H1 (cell line): ENCODE measurements at regions not wholly inside any gene's neighbourhood (a gene's known extent, or its start where the extent isn't known, plus 50 kb on each side); places are given as distances from the start of the nearest gene placed in this dataset.

Experiments used
- BCL11A ChIP-seq, 2 experiments: IDR thresholded peaks; one replicate each; pipeline ENCODE4 v1.6.1; 2011; ENCODE audit warnings: low read depth in 2 of 2, low read length in 2 of 2, mild to moderate bottlenecking in 2 of 2
- CTCF ChIP-seq, 3 experiments: IDR thresholded peaks; 1 replicate in 2 of 3; 2 replicates in 1 of 3; pipeline versions ENCODE4 v1.5.1 to v1.6.1; 2011; ENCODE audit warnings: low read length in 3 of 3, mild to moderate bottlenecking in 3 of 3, inconsistent platforms in 2 of 3, low read depth in 1 of 3, moderate library complexity in 1 of 3; ENCODE audit not compliant: insufficient read depth in 1 of 3; ENCODE audit errors: control extremely low read depth in 1 of 3
- EP300 ChIP-seq, 2 experiments: IDR thresholded peaks; 1 replicate in 1 of 2; 2 replicates in 1 of 2; pipeline ENCODE4 v1.6.1; 2011 to 2012; ENCODE audit warnings: low read depth in 2 of 2, low read length in 2 of 2, mild to moderate bottlenecking in 2 of 2, borderline replicate concordance in 1 of 2, inconsistent platforms in 1 of 2, moderate library complexity in 1 of 2
- EZH2 ChIP-seq: fragments of 200-600 bp; sonication (generic); IDR thresholded peaks from 2 replicates; pipeline ENCODE4 v1.7.1; 2012; ENCODE audit warnings: low read depth, mild to moderate bottlenecking, moderate library complexity, low read length, inconsistent platforms; ENCODE audit not compliant: severe bottlenecking
- GABPA ChIP-seq: IDR thresholded peaks from 2 replicates; pipeline ENCODE4 v1.6.1; 2011; ENCODE audit warnings: mild to moderate bottlenecking, low read length, moderate library complexity, borderline replicate concordance; ENCODE audit not compliant: insufficient read depth
- MAX ChIP-seq: IDR thresholded peaks from 2 replicates; pipeline ENCODE4 v1.6.1; 2012; ENCODE audit warnings: inconsistent platforms
- NRF1 ChIP-seq: IDR thresholded peaks from 2 replicates; pipeline ENCODE4 v1.6.1; 2011; ENCODE audit warnings: mild to moderate bottlenecking, low read depth, low read length, improper control_type of control experiment
- POLR2A ChIP-seq, 2 experiments: IDR thresholded peaks; 1 replicate in 1 of 2; 2 replicates in 1 of 2; pipeline ENCODE4 v1.6.1; 2011; ENCODE audit warnings: low read depth in 2 of 2, low read length in 2 of 2, mild to moderate bottlenecking in 2 of 2; ENCODE audit errors: control extremely low read depth in 1 of 2
- RAD21 ChIP-seq, 2 experiments: IDR thresholded peaks in 1 of 2; conservative IDR thresholded peaks in 1 of 2; 2 replicates each; pipeline ENCODE4 v1.6.1; 2011; ENCODE audit warnings: low read depth in 2 of 2, low read length in 2 of 2, improper control_type of control experiment in 1 of 2, inconsistent platforms in 1 of 2, mild to moderate bottlenecking in 1 of 2, moderate library complexity in 1 of 2
- RXRA ChIP-seq: IDR thresholded peaks from 2 replicates; pipeline ENCODE4 v1.6.1; 2011; ENCODE audit warnings: low read depth, mild to moderate bottlenecking, low read length, moderate library complexity; ENCODE audit not compliant: insufficient read depth
- SRF ChIP-seq: IDR thresholded peaks from 2 replicates; pipeline ENCODE4 v1.6.1; 2011; ENCODE audit warnings: mild to moderate bottlenecking, low read depth, low read length, moderate library complexity

GRCh38 chr22:49688516-49689254 is 139.0 kb downstream of the BRD1 start:
- TF ChIP-seq EP300 (IDR thresholded peaks at IDR 0.05; ENCODE audit: borderline replicate concordance in 1 of 2, low read depth in 2 of 2, low read length in 2 of 2) (no peak), CTCF (IDR thresholded peaks at IDR 0.05; ENCODE audit: control extremely low read depth in 1 of 3, insufficient read depth in 1 of 3, low read depth in 1 of 3, low read length in 3 of 3) (no peak), POLR2A (IDR thresholded peaks at IDR 0.05; ENCODE audit: control extremely low read depth in 1 of 2, low read depth in 2 of 2, low read length in 2 of 2) (no peak), MAX (no peak), RXRA (no peak), BCL11A (IDR thresholded peaks at IDR 0.05; ENCODE audit: low read depth in 2 of 2, low read length in 2 of 2) (no peak), SRF (no peak), GABPA (no peak), RAD21 (IDR thresholded peaks at IDR 0.05 in 1 of 2, conservative IDR thresholded peaks at IDR 0.05 in 1 of 2; ENCODE audit: low read depth in 2 of 2, low read length in 2 of 2) (no peak), EZH2 (no peak), NRF1 (no peak)
